ENCODE measurements at regions not wholly inside any gene's neighbourhood (a gene's known extent, or its start where the extent isn't known, plus 50 kb on each side); places are given as distances from the start of the nearest gene placed in this dataset.

DNA sequence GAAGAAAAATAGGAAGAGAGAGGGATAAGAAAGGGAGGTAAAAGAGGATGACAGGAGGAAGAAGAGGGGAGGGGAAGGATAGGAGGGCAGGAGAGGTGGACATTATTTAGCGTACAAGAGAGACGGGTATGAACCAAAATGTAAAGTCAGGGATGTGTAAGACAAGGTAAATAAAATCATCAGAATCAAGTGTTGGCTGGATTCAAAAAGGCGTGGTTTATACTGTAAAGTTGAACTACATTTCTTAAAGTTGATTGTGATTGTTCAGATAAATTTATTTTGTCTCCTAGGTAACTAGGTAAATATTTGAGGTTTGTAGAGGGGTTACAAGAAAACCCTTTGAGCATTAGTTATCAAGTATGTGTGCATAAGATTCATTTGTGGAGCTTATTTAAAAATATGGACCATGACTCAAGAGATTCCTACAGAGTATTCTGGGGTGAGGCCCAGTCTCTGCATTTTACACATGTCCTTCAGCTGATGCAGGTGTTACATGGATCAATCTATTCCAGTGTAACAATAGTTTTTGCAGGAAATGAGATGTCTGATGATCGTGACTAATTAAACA lies 512.1 kb upstream of the MBL2 start:
- Histone ChIP-seq H3K9me3 (ENCODE audit: control insufficient read depth in 1 of 2, insufficient read depth in 1 of 2, low read depth in 1 of 2, low read length in 2 of 2) (peaks cover 4 to 25% of the 10 kb centered on the region in 2 experiments; a peak in 3 of 4 replicates), H3K27ac (ENCODE audit: low read depth, low read length) (no peak overlapping the region), H2AFZ (ENCODE audit: low read depth, low read length, poor library complexity, severe bottlenecking) (no peak overlapping the region), H4K20me1 (ENCODE audit: insufficient read depth) (no peaks in the 10 kb centered on the region), H3K9ac (ENCODE audit: low read length) (no peak overlapping the region), H3K79me2 (ENCODE audit: insufficient read depth, low read length) (no peaks in the 10 kb centered on the region), H3K4me2 (ENCODE audit: low read length) (no peak overlapping the region), H3K4me3 (replicated peaks in 1 of 2; ENCODE audit: low read depth in 1 of 2, low read length in 2 of 2) (no peak overlapping the region), H3K27me3 (ENCODE audit: insufficient read depth, low read length) (no peaks in the 10 kb centered on the region), H3K9me2 (ENCODE audit: insufficient read depth) (no peaks in the 10 kb centered on the region), H3K36me3 (ENCODE audit: control insufficient read depth in 1 of 2, insufficient read depth in 2 of 2, low read length in 2 of 2) (no peaks in the 10 kb centered on the region), H3K4me1 (ENCODE audit: control insufficient read depth in 1 of 2, insufficient read depth in 2 of 2, low read length in 2 of 2) (no peaks in the 10 kb centered on the region)
- CTCF ChIA-PET: no interaction called here
- ATAC-seq: no peak
- POLR2A ChIA-PET: no interaction called here
- TF ChIP-seq POLR2AphosphoS5 (IDR thresholded peaks at IDR 0.05; ENCODE audit: low read depth, low read length): no peak
- TF ChIP-seq, protein P1, sequence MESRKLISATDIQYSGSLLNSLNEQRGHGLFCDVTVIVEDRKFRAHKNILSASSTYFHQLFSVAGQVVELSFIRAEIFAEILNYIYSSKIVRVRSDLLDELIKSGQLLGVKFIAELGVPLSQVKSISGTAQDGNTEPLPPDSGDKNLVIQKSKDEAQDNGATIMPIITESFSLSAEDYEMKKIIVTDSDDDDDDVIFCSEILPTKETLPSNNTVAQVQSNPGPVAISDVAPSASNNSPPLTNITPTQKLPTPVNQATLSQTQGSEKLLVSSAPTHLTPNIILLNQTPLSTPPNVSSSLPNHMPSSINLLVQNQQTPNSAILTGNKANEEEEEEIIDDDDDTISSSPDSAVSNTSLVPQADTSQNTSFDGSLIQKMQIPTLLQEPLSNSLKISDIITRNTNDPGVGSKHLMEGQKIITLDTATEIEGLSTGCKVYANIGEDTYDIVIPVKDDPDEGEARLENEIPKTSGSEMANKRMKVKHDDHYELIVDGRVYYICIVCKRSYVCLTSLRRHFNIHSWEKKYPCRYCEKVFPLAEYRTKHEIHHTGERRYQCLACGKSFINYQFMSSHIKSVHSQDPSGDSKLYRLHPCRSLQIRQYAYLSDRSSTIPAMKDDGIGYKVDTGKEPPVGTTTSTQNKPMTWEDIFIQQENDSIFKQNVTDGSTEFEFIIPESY (IDR thresholded peaks at IDR 0.05; ENCODE audit: extremely low read depth, insufficient replicate concordance, low read length): no peak
- no peak for TF ChIP-seq JUND (IDR thresholded peaks at IDR 0.05)
- no peak for TF ChIP-seq SIN3A (IDR thresholded peaks at IDR 0.05; ENCODE audit: low read depth)
- TF ChIP-seq, protein P2, sequence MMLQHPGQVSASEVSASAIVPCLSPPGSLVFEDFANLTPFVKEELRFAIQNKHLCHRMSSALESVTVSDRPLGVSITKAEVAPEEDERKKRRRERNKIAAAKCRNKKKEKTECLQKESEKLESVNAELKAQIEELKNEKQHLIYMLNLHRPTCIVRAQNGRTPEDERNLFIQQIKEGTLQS (IDR thresholded peaks at IDR 0.05): no peak
- TF ChIP-seq, protein P3, sequence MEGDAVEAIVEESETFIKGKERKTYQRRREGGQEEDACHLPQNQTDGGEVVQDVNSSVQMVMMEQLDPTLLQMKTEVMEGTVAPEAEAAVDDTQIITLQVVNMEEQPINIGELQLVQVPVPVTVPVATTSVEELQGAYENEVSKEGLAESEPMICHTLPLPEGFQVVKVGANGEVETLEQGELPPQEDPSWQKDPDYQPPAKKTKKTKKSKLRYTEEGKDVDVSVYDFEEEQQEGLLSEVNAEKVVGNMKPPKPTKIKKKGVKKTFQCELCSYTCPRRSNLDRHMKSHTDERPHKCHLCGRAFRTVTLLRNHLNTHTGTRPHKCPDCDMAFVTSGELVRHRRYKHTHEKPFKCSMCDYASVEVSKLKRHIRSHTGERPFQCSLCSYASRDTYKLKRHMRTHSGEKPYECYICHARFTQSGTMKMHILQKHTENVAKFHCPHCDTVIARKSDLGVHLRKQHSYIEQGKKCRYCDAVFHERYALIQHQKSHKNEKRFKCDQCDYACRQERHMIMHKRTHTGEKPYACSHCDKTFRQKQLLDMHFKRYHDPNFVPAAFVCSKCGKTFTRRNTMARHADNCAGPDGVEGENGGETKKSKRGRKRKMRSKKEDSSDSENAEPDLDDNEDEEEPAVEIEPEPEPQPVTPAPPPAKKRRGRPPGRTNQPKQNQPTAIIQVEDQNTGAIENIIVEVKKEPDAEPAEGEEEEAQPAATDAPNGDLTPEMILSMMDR (IDR thresholded peaks at IDR 0.05 in 2 of 3, conservative IDR thresholded peaks at IDR 0.05 in 1 of 3; ENCODE audit: borderline replicate concordance in 1 of 3, insufficient read depth in 1 of 3, low read depth in 2 of 3, low read length in 2 of 3): no peak
- TF ChIP-seq EZH2phosphoT487 (IDR thresholded peaks at IDR 0.05; ENCODE audit: borderline replicate concordance): no peak
- no peak for TF ChIP-seq FOSL1 (IDR thresholded peaks at IDR 0.05; ENCODE audit: low read depth)
- TF ChIP-seq, protein P4, sequence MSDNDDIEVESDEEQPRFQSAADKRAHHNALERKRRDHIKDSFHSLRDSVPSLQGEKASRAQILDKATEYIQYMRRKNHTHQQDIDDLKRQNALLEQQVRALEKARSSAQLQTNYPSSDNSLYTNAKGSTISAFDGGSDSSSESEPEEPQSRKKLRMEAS (IDR thresholded peaks at IDR 0.05): no peak
- TF ChIP-seq CEBPB (IDR thresholded peaks at IDR 0.05; ENCODE audit: low read depth): no peak
- TF ChIP-seq ELF1 (IDR thresholded peaks at IDR 0.05; ENCODE audit: borderline replicate concordance, low read depth): no peak
- no peak for TF ChIP-seq CBX3 (IDR thresholded peaks at IDR 0.05; ENCODE audit: low read depth)
- TF ChIP-seq SP1 (IDR thresholded peaks at IDR 0.05; ENCODE audit: low read depth): no peak
- no peak for TF ChIP-seq ZNF274 (IDR thresholded peaks at IDR 0.05; ENCODE audit: low read depth, low read length)
- no peak for TF ChIP-seq SRF (IDR thresholded peaks at IDR 0.05; ENCODE audit: low read depth)
- TF ChIP-seq ZFX (IDR thresholded peaks at IDR 0.05): no peak
- intact Hi-C loops (cut with micrococcal nuclease): no loop called here
- no TSS peak for BruUV-seq (replicated peaks)
- no peak for DNase-seq (ENCODE audit: low read depth, low spot score)
- RAD21 ChIA-PET (ENCODE audit: low non-redundant PET in 1 of 2, low total read pairs in 2 of 2, uncharacterized antibody in 2 of 2, unreplicated experiment in 2 of 2): no interaction called here
